ENCODE measurements at regions not wholly inside any gene's neighbourhood (a gene's known extent, or its start where the extent isn't known, plus 50 kb on each side); places are given as distances from the start of the nearest gene placed in this dataset.
"Not testable (repeated sequence)": the region's sequence is repeated elsewhere in the genome, so short reads cannot be mapped to it uniquely, and the experiment has no call there.

DNA sequence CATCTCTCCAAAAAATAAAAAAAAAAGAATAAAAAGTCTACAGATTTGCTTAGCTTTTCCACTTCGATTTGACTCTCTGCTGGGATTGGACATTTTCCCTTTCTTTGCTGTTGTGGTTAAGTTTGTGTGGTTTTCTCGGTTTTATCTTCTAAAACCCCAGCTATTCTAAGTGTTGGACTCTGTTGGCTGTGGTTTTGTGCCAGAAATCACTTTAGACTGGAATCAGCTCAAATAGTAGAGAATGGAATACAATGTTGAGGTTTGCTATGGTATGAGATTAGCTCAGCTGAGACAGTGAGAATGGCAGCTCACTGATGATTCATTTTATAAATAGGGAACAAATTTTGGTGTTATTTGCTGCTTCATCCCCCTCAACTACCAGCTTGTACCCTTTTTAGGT is 116.0 kb downstream of the BUB3 start:
- DNase-seq (ENCODE audit: low spot score) = no peak

DNA sequence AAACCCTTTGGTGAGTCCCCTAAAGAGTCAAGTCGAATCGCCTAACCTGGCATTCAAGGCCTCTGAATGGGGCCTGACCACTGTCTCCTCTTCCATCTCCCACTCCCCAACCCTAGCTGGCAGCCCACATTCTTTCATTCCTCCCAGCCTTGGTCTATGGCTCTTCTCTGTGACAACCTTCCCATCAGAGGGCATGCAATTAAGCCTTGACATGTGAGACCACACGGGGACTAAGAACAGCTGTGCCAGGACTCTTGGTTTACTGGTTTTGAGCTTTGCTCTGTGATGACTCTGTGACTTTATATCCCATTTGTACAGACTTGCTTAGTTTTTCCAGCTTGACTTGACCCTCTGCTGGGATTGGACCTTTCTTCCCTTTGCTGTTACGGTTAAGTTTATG is 116.6 kb downstream of the BUB3 start:
- DNase-seq (ENCODE audit: low spot score) = no peak

DNA sequence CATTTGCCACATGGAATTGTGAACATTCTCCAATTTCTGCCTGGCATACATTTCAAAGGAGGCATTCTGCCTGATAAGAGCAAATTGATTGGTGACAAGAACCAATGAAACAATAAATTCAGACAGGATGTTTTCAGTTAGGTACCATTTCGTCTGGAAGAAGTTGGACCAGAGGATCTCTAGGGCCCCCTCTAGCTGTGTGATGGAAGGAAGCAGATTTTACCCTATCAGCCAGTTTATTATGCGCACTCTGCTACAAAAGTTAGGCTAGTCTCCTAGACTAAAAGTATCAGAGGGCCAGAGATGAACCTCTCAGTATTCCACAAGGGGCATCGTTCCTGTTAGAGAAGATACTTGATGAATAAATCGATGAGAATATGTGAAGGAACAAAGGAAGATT is 118.0 kb downstream of the BUB3 start:
- DNase-seq (ENCODE audit: low spot score) = no peak

DNA sequence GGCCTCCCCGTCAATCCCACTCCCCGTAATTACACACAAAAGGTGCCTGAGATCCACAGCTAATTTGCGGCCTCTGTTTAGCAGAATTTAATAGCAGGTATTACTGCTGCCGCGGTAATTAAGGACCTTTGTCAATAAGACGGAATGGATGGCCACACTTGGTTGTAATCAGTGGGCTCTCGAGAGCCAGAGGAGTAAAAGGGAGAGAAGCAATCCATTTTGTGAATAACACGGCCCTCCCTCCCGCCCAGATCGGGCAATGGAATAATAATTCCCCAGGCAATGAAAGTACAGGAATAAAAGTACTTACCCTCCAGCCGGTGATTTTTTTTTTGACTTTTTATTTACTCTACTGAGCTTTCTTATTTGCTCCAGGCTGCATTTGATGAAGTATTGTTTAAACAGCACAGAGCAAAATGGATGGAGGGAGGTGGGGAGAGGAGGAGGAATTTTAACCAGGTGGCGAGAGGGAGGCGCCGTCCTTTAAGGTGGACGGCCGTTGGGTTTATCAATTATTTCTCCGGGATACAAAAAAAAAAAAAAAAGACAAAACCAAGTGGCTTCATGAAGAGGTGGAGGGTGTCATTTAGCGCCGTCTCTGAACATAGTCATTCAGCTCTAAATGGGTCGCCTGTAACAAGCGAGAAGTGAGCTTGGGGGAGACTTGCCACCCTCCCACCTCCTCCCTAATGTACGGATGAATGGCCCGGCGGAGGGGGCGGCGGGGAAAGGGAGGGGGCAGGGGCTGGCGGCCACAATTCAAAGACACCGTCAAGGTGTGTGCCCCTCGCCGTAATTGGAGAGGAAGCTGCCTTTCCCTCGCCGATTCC is 120.3 kb downstream of the BUB3 start:
- no peak for DNase-seq (ENCODE audit: low spot score)

DNA sequence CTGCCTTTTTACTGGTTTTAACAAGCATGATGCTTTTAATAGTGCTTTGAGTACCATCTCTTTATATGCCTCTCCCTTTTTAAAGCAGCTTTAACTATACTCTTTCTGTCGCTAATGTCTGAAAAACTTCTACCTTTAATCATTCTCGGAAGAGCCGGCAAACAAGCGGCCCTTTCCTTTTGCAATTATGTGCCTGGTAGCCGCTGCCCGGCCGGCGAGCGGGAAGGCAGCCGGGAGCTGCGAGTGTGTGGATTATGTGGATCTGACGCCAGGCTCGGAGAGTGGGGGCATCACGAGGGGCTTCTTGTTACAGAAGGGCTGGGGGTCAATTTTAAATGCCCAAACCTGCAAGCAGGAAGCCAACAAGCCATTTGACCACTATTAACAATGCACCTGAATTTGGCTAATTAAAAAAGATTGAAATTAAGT is 120.9 kb downstream of the BUB3 start:
- DNase-seq (ENCODE audit: low spot score) = no peak

DNA sequence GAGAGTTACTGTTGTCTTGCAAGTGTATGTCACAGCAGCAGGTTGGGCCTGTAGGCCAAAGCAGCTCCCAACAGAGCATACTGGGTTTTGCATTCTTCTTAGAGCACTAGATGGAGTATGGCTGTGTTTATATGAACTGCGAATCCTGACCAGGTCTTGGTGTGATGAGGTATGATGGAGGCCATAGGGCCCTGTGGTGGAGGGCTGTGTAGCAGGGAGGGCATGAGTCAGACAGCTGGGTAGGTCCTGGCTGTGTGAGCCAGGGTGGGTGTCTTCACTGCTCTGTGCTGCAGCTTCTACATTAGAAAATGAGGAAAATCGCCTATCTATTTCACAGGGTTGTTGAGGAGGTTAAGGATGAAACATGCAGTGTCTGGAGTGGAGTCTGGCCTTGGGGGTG is 124.2 kb downstream of the BUB3 start:
- DNase-seq (ENCODE audit: low spot score) = no peak

DNA sequence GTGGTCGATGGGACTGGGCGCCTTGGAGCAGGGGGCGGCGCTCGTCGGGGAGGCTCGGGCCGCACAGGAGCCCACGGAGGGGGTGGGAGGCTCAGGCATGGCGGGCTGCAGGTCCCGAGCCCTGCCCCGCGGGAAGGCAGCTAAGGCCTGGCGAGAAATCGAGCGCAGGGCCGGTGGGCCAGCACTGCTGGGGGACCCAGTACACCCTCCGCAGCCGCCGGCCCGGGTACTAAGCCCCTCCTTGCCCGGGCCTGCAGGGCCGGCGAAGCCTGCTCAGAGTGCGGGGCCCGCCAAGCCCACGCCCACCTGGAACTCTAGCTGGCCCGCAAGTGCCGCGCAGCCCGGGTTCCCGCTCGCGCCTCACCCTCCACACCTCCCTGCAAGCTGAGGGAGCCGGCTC is 129.2 kb downstream of the BUB3 start:
- DNase-seq (ENCODE audit: low spot score) = not testable (repeated sequence)

DNA sequence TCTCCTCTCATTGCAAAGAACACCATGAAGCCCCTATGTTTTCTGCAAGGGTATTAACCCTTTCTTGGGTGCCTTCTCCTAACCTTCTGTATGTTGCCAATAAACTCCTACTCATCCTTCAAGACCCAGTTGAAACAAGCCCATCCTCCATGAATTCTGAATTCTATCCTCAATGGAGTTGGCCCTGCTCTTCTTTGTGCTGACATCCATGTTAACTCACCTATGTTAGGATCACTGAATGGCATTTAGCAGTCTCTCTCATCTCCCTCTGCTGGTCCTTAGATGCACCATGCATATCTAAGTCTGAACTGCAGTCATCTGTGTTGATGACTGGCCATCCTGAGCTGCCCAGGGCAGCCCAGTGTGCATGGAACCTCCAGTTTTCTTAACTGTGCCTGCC is 129.8 kb downstream of the BUB3 start:
- peak; percentile 18 for DNase-seq (ENCODE audit: low spot score)

DNA sequence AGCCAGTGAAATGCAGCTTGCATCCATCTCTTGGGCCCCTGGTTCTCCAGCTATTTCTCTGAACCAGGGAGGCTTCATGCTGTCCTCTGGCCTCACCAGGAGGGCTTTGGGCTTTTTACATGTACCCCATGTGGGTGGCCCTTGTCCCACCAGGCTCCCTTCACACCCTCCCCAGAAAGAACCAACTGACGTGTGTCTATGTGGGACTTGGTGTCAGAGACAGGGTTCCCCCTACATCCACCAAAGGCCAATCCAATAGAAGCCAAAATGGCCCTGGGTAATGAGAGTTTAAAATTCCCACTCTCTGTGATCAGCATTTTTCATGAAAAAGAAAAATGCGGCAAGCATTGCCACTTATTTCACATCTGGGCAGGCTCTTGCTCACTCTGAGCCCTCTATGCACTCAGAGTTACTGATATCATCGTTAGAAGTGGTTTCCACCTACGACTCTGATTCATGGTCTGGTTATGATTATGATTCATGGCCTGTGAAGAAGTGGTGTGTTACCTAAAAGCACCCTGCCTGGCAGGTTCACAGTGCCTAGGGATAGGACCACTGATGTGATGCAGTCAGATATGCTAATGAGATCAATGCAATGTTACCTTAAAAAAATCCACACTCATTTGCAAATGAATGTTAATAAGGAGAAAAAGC is 133.5 kb downstream of the BUB3 start:
- no peak for DNase-seq (ENCODE audit: low spot score)

DNA sequence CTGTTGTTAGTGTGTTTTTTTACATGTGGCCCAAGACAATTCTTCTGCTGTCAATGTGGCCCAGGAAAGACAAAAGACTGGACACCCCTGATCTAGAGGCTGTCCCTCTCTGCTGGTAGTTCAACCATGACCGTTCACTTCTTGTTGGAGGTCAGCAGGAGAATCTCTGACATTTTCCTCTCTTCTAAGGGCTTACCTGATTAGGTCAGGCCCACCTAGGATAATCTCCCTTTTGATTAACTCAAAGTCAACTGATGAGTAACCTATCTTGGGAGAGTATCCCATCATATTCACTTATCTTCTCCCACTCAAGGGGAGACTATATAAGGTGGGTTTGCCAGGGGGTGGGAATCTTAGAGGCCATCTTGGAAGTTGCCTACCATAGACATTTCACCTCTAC is 135.2 kb downstream of the BUB3 start:
- no peak for DNase-seq (ENCODE audit: low spot score)

DNA sequence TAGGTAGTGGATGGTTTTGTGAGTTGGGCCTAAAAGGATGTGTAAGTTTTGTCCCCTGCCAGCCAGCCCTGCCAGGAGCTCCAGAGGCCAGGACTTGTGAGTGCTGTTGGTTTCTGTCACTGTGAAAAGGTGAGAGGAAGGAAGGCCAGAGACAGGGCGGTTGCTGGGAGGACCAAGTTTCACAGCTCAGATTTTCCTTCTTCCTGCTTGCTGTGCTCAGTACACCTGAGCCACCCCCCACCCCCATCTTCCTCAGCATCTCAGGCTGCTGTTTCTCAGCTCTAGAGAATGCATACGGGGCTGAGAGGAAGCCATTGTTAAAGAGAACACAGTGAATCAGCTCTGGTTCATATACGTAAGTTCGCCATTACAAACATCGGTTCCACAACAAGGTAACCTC is 139.9 kb downstream of the BUB3 start:
- DNase-seq (ENCODE audit: low spot score) = no peak

DNA sequence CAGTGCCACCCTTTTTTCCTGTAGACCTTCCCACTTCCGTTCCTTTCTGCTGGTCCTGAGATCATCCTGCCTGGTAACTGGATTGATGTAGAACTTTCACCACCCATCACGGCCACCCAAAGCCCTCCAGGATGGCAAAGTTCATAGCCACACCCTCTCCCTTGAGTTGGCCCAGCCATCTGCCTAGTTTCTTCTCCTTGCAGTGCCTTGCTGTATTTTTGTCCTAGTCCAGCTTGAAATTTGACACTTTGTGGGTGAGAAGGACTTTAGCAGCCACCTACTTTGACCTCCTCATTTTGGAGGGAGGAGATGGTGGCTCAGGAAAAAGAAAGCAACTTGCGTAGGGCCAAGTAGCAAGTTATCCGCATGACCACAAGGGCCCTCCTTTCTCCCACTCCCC is 140.7 kb downstream of the BUB3 start:
- DNase-seq (ENCODE audit: low spot score) = no peak

DNA sequence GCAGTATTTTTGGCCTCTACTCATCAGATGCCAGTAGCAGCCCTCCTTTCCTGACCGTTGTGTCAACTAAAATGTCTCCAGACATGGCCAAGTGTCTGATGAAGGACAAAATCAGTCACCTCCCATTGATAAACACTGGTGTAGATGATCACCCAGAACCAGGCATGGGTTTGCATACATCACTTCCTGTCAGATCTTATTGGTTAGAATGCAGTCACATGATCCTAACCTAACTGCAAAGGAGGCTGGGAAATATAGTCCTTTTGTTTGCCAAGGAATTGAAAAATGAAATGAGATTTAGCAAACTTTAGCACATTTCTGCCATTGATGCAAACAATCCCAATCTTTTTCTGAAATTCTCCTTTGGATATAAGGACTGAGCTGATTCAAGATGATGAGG is 141.4 kb downstream of the BUB3 start:
- no peak for DNase-seq (ENCODE audit: low spot score)

DNA sequence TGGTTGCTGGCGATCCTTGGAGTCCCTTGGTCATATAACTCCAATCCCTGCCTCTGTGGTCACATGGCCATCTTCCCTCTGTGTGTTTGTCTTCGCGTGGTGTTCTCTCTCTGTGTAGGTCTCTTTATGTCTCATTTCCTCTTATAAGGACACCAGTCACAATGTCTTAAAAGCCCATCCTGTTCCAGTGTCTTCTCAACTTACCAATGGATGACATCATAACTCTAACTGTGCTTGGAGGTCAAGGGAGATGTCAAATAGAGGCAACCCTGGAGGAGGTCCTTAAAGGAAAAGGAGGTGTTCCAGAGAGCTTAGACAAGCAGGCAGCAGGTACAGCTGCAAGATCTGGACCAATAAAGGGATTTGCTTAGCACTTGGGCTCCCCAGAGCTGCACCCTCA is 143.0 kb downstream of the BUB3 start:
- DNase-seq (ENCODE audit: low spot score) = no peak

DNA sequence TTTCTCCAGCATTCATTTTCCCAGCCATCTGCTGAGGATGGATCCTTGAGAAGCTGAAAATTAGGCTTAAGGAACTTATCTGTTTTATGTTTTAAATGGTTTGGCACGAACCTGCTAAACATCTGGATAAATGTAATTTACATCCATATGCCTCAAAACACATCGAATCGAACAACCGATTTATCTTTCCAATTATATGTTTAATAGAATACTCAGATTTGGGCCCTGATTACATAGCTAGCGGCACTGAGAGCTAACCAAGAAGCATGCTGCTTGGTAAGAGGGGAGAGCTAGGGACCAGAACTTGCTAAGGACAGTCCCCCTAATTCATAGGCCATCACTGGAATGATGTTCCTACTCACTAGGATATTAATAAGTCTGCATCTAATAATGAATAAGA is 144.4 kb downstream of the BUB3 start:
- DNase-seq (ENCODE audit: low spot score) = no peak

DNA sequence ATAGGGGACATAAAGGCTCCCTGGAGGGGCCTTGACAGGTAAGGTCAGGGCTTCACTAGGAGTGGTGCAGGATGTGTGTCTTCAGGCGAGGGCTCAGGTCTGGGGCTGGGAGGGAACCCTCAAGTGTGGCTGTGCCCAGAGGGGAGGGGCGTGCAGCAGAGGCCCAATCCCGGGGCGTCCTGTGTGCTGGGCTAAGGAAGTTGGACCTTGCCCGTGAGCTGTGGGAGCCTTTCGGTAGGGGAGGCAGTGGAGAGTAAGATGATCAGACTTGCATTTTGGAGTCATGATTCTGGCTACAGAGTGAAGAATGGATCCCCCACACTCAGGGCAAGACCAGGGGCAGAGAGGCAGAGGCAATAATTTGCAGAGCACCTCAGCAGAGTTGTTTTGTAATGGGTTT is 145.4 kb downstream of the BUB3 start:
- DNase-seq (ENCODE audit: low spot score) = no peak

DNA sequence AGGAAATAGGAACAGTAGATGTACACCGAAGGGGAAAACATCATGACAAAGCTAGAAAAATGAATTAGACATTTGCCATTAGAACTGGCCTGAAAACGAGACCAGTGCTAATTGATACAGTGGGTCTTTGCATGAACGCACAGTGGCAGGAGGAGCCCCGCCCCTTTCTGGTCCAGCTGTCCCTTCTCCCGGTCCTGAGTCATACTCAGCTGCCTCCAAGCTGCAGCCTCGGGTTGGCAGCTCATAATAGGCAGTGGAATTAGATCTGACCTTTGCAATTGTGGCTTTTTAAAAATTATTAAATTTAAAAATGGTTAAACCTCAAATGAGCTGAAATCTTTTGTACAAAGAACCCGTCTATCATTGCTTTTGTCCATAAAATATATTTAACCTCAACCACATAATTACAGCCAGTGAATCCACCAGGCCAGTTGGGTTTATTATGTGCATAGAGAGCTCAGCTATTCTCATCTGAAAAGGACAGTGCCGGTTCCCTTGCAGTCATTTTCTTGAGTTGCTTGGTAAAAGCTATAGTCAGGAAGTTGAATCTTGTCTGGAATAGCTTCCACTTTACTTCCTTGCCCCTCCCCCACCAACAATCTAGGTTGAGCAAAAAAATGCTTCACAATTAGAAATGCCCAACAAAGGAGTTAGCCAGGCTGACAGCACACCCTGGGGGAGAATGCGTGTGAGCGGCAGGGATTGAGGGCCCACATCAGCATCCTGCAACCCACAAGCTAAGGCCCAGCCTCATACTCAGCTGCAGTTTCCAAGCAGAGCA is 147.1 kb downstream of the BUB3 start:
- no peak for DNase-seq (ENCODE audit: low spot score)

DNA sequence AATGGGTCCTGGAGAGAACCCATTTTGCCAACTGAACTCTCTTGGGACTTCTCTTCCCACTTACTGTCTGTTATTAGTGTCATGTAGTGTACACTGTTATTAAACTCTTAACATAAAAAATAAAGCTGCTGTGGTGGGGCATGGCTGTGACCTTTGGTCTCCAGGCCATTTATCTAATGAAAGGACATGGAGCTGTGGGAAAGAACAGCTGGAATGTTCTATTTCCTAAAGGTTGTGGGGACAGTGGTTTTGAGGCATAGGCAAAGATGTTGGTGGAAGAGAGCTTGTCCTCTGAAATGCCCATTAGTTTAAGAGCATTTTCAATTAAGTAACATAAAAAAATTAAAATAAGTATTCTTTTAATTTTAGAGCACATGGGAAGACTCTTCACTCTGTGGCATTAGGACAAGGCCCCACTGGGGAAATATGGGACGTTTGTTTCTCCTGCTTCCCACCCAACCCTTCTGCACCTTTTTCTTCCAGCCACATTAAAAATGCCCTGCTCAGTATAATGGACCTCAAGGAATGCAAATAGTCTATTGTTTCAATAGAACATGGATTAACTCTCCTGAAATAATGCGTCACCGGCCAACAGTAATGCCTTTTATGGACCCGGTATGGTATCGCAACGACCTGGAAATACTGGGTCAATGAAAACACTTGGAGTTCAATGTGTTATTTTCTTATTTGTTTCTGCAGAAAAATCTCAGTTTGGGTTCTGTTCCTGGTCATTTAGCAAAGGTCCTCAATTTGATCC is 149.6 kb downstream of the BUB3 start:
- DNase-seq (ENCODE audit: low spot score) = no peak

DNA sequence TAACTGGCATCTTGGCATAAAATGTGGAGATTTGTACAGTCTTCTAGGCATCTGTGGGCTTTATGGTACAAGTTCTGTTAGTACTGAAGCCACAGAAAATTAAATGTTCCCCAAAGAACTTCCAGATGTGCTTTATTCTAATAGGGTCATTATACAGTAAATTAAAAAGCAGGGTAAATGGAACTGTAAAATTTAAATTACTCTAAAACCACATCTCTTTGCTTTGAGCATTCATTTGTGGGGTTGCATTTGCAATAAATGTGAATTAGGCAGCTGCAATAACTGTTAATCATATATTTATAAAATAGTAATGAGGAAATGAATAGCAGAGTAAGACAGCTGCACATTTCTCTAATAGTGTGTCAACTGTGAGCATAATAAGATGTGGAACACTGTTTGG is 151.5 kb downstream of the BUB3 start:
- DNase-seq (ENCODE audit: low spot score) = no peak

DNA sequence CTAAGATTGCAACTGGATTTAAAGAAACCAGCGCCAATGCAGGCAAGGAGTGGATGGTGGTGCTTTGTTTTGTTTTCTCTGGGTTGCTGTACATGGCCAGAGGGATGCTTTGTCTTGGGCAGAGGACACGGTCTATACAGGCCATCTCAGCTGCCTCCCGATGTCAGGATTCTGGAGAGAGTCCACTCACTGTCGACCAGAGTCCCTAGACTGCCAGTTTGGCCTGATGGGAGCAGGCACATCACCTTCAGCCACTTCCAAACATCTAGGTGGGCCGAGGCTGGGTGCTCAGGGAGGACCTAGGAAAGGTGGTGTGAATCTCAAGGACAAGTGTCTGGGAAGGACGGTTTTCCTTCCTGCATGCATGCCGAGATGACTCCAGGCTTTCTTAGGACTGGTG is 152.1 kb downstream of the BUB3 start:
- no peak for DNase-seq (ENCODE audit: low spot score)

DNA sequence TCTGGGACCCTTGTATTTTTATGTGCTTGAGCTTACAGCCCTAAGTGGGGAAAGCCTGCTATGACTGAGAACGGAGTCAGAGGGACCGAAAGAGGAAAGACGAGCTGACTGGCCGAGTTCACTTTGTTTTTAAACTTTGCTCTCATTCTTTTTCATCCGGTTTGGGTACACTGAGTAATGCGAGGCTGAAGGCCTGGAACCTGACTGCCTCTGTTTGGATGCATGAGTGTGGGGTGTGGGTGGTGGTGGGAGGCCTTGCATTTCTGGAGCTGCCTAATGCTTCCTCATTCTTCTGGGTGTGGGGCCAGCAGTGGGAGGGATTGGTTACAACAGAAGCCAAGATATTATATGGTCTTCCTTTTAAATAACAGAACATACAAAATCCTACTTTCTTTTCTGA is 155.5 kb downstream of the BUB3 start:
- no peak for DNase-seq (ENCODE audit: low spot score)

DNA sequence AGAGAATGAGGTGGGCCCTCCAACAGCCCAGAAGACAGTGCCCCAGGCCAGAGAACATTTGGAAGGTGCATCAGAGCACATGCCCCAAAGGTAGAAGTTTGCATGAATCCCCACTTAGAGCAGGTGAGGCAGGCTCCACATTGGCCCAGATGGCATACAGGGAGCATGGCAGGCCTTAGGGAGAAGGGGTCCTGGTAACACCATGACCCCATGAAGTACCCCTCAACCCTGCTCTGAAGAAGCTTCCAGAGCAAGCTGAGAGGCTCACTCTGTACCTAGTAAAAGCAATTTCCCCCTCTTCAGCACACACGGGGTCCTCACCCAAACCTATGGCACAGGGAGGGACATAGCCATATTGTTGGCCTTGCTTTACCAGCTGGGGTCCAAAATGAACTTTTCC is 162.6 kb downstream of the BUB3 start:
- DNase-seq (ENCODE audit: low spot score) = no peak
